Liver (tissue), 8 donors: ENCODE measurements at regions not wholly inside any gene's neighbourhood (a gene's known extent, or its start where the extent isn't known, plus 50 kb on each side); places are given as distances from the start of the nearest gene placed in this dataset.

Source experiments
- DNase-seq: peaks from one replicate; pipeline ENCODE4 v3.0.0-alpha.2; 2017; ENCODE audit warnings: low spot score
- H3K27ac ChIP-seq, 2 donors: one replicate each; pipeline ENCODE4 v1.7.0; 2013; ENCODE audit warnings: inconsistent platforms in 2 of 2, low read length in 2 of 2, control low read depth in 1 of 2, low read depth in 1 of 2, mild to moderate bottlenecking in 1 of 2
- H3K27me3 ChIP-seq, 4 donors: one replicate each; pipeline versions ENCODE4 v1.6.1 to v1.7.0; 2013; ENCODE audit warnings: low read length in 3 of 4, inconsistent platforms in 1 of 4, mild to moderate bottlenecking in 1 of 4, moderate library complexity in 1 of 4; ENCODE audit not compliant: control insufficient read depth in 4 of 4, insufficient read depth in 4 of 4
- H3K36me3 ChIP-seq, 4 donors: one replicate each; pipeline versions ENCODE4 v1.6.1 to v1.7.0; 2013; ENCODE audit warnings: low read length in 3 of 4, mild to moderate bottlenecking in 3 of 4, low read depth in 1 of 4, moderate library complexity in 1 of 4; ENCODE audit not compliant: control insufficient read depth in 4 of 4, insufficient read depth in 3 of 4
- H3K4me1 ChIP-seq, 4 donors: one replicate each; pipeline versions ENCODE4 v1.6.1 to v1.7.0; 2013; ENCODE audit warnings: low read length in 3 of 4, mild to moderate bottlenecking in 3 of 4, moderate library complexity in 1 of 4; ENCODE audit not compliant: control insufficient read depth in 4 of 4, insufficient read depth in 4 of 4
- H3K4me3 ChIP-seq, 3 donors: one replicate each; pipeline versions ENCODE4 v1.6.1 to v1.7.0; 2013; ENCODE audit warnings: low read length in 3 of 3, control low read depth in 1 of 3, low read depth in 1 of 3, mild to moderate bottlenecking in 1 of 3
- H3K9ac ChIP-seq, 2 donors: one replicate each; pipeline ENCODE4 v1.7.0; 2013; ENCODE audit warnings: low read length in 2 of 2, mild to moderate bottlenecking in 2 of 2, moderate library complexity in 2 of 2, control low read depth in 1 of 2, low read depth in 1 of 2
- H3K9me3 ChIP-seq, 4 donors: one replicate each; pipeline versions ENCODE4 v1.6.1 to v1.7.0; 2013; ENCODE audit warnings: low read length in 3 of 4; ENCODE audit not compliant: control insufficient read depth in 4 of 4
- ATF3 ChIP-seq: IDR thresholded peaks from 2 replicates; pipeline ENCODE4 v1.6.1; 2016; ENCODE audit warnings: antibody characterized with exemption
- CTCF ChIP-seq: fragments of 150-350 bp; IDR thresholded peaks from 2 replicates; pipeline ENCODE4 v1.5.1; 2017; ENCODE audit warnings: improper control_type of control experiment, low read depth, low read length; ENCODE audit not compliant: missing input control
- EGR1 ChIP-seq, 2 donors: IDR thresholded peaks; 2 replicates each; pipeline ENCODE4 v1.6.1; 2016 to 2018; ENCODE audit warnings: antibody characterized with exemption in 2 of 2, low read depth in 2 of 2
- FOXA1 ChIP-seq: IDR thresholded peaks from 2 replicates; pipeline ENCODE4 v1.6.1; 2016; ENCODE audit warnings: antibody characterized with exemption
- FOXA2 ChIP-seq: IDR thresholded peaks from 2 replicates; pipeline ENCODE4 v1.6.1; 2016; ENCODE audit warnings: antibody characterized with exemption
- GABPA ChIP-seq, 2 donors: IDR thresholded peaks in 1 of 2; conservative IDR thresholded peaks in 1 of 2; 2 replicates each; pipeline ENCODE4 v1.6.1; 2016; ENCODE audit warnings: antibody characterized with exemption in 2 of 2, mild to moderate bottlenecking in 1 of 2, moderate library complexity in 1 of 2
- HNF4A ChIP-seq, 2 donors: conservative IDR thresholded peaks; 2 replicates each; pipeline ENCODE4 v1.6.1; 2016; ENCODE audit warnings: antibody characterized with exemption in 2 of 2, mild to moderate bottlenecking in 2 of 2
- HNF4G ChIP-seq: IDR thresholded peaks from 2 replicates; pipeline ENCODE4 v1.6.1; 2016; ENCODE audit warnings: antibody characterized with exemption
- JUND ChIP-seq, 2 donors: IDR thresholded peaks; 2 replicates each; pipeline ENCODE4 v1.6.1; 2016; ENCODE audit warnings: antibody characterized with exemption in 2 of 2
- MAX ChIP-seq: IDR thresholded peaks from 2 replicates; pipeline ENCODE4 v1.6.1; 2016; ENCODE audit warnings: antibody characterized with exemption
- NR2F2 ChIP-seq: IDR thresholded peaks from 2 replicates; pipeline ENCODE4 v1.6.1; 2016; ENCODE audit warnings: antibody characterized with exemption
- RAD21 ChIP-seq, 2 donors: IDR thresholded peaks; 2 replicates each; pipeline ENCODE4 v1.6.1; 2016; ENCODE audit warnings: antibody characterized with exemption in 2 of 2, mild to moderate bottlenecking in 2 of 2
- REST ChIP-seq: IDR thresholded peaks from 2 replicates; pipeline ENCODE4 v1.6.1; 2016; ENCODE audit warnings: antibody characterized with exemption, mild to moderate bottlenecking
- RXRA ChIP-seq, 2 donors: IDR thresholded peaks; 2 replicates each; pipeline ENCODE4 v1.6.1; 2017 to 2018; ENCODE audit warnings: antibody characterized with exemption in 2 of 2, mild to moderate bottlenecking in 1 of 2
- SP1 ChIP-seq: IDR thresholded peaks from 2 replicates; pipeline ENCODE4 v1.6.1; 2018; ENCODE audit warnings: antibody characterized with exemption, mild to moderate bottlenecking
- TAF1 ChIP-seq: conservative IDR thresholded peaks from 2 replicates; pipeline ENCODE4 v1.6.1; 2016; ENCODE audit warnings: antibody characterized with exemption, mild to moderate bottlenecking
- YY1 ChIP-seq: IDR thresholded peaks from 2 replicates; pipeline ENCODE4 v1.6.1; 2016; ENCODE audit warnings: antibody characterized with exemption, mild to moderate bottlenecking
- ZBTB33 ChIP-seq: IDR thresholded peaks from 2 replicates; pipeline ENCODE4 v1.6.1; 2016; ENCODE audit warnings: antibody characterized with exemption
- WGBS: extraction: QIAGEN DNeasy Blood & Tissue Kit; methylation state at CpG from one replicate; pipeline ENCODE4 v1.1.7; 2013; 5-methylcytosine and 5-hydroxymethylcytosine counted together
- donor health status: healthy.
- donor health status: healthy.
- donor health status: healthy.
- donor health status: healthy.
- donor health status: healthy.

- peaks cover 0 to 2% (median 0%) of the 10 kb centered on the region in 4 donors for H3K4me1 ChIP-seq
- 89% methylated on average over 2 of the region's 2 CpGs for WGBS
- DNase-seq: no peak
- peaks cover 0 to 3% (median 0%) of the 10 kb centered on the region in 4 donors for H3K9me3 ChIP-seq
- H3K36me3 ChIP-seq: no peaks in the 10 kb centered on the region
- H3K27ac ChIP-seq: no peak overlapping the region
- no peak for TF ChIP-seq EGR1 (IDR thresholded peaks at IDR 0.05; ENCODE audit: low read depth in 2 of 2)
- no peak for TF ChIP-seq FOXA2
- TF ChIP-seq HNF4G: no peak
- TF ChIP-seq NR2F2: no peak
- no peak for TF ChIP-seq YY1
- no peak for TF ChIP-seq GABPA (IDR thresholded peaks at IDR 0.05 in 1 of 2, conservative IDR thresholded peaks at IDR 0.05 in 1 of 2)
- TF ChIP-seq TAF1: no peak
- TF ChIP-seq HNF4A (conservative IDR thresholded peaks at IDR 0.05): no peak
- no peak for TF ChIP-seq RAD21 (IDR thresholded peaks at IDR 0.05)
- no peak for TF ChIP-seq MAX
- TF ChIP-seq JUND (IDR thresholded peaks at IDR 0.05): no peak
- TF ChIP-seq FOXA1: no peak
- no peak for TF ChIP-seq ATF3
- no peak for TF ChIP-seq RXRA (IDR thresholded peaks at IDR 0.05)
- no peak for TF ChIP-seq REST
- TF ChIP-seq CTCF: no peak
- TF ChIP-seq ZBTB33: no peak
- no peak for TF ChIP-seq SP1
- no peak overlapping the region for H3K9ac ChIP-seq
- H3K27me3 ChIP-seq: peaks cover 0 to 19% (median 2%) of the 10 kb centered on the region in 4 donors
- no peak overlapping the region for H3K4me3 ChIP-seq
Measured at GRCh38 chr6:14189074-14189473, 71.5 kb downstream of the CD83 start.
